HG03097 (cell line): ENCODE measurements at regions not wholly inside any gene's neighbourhood (a gene's known extent, or its start where the extent isn't known, plus 50 kb on each side); places are given as distances from the start of the nearest gene placed in this dataset.
"Not testable (repeated sequence)": the region's sequence is repeated elsewhere in the genome, so short reads cannot be mapped to it uniquely, and the experiment has no call there.

ENCODE experiments used
- ATAC-seq: cut with Tn5 transposase; IDR thresholded peaks from one replicate; pipeline ENCODE4 v1.9.1; 2021; ENCODE audit not compliant: unreplicated experiment, low FRiP score

GRCh38 chr16:13684819-13685563 is 235.0 kb upstream of the ERCC4 start:
- ATAC-seq = no peak

GRCh38 chr16:13696017-13696416 is 223.9 kb upstream of the ERCC4 start:
- no peak for ATAC-seq

GRCh38 chr16:13697013-13697412 is 222.9 kb upstream of the ERCC4 start:
- no peak for ATAC-seq

GRCh38 chr16:13697568-13697967 is 222.4 kb upstream of the ERCC4 start:
- no peak for ATAC-seq

- no peak for ATAC-seq
Measured at GRCh38 chr16:13702614-13703013, 217.3 kb upstream of the ERCC4 start.

- no peak for ATAC-seq
Measured at GRCh38 chr16:13708347-13709120, 211.4 kb upstream of the ERCC4 start.

GRCh38 chr16:13718748-13719147 is 201.2 kb upstream of the ERCC4 start:
- ATAC-seq = no peak

GRCh38 chr16:13727943-13728342 is 192.0 kb upstream of the ERCC4 start:
- ATAC-seq = no peak

GRCh38 chr16:13733561-13733960 is 186.4 kb upstream of the ERCC4 start:
- ATAC-seq = no peak

- not testable (repeated sequence) for ATAC-seq
Measured at GRCh38 chr16:13739621-13740373, 180.2 kb upstream of the ERCC4 start.

- ATAC-seq = no peak
Measured at GRCh38 chr16:13742928-13743327, 177.0 kb upstream of the ERCC4 start.

- ATAC-seq = no peak
Measured at GRCh38 chr16:13743571-13743970, 176.4 kb upstream of the ERCC4 start.

GRCh38 chr16:13756411-13757140 is 163.4 kb upstream of the ERCC4 start:
- no peak for ATAC-seq

GRCh38 chr16:13766334-13766733 is 153.6 kb upstream of the ERCC4 start:
- no peak for ATAC-seq

GRCh38 chr16:13767215-13767614 is 152.7 kb upstream of the ERCC4 start:
- no peak for ATAC-seq

- no peak for ATAC-seq
Measured at GRCh38 chr16:13768471-13768870, 151.5 kb upstream of the ERCC4 start.

- ATAC-seq = no peak
Measured at GRCh38 chr16:13770436-13770835, 149.5 kb upstream of the ERCC4 start.

GRCh38 chr16:13772782-13773181 is 147.2 kb upstream of the ERCC4 start:
- no peak for ATAC-seq

- ATAC-seq = no peak
Measured at GRCh38 chr16:13779676-13780075, 140.3 kb upstream of the ERCC4 start.

- ATAC-seq = no peak
Measured at GRCh38 chr16:13780406-13781168, 139.4 kb upstream of the ERCC4 start.
